Peyer's patch (tissue), 4 donors: ENCODE measurements at regions not wholly inside any gene's neighbourhood (a gene's known extent, or its start where the extent isn't known, plus 50 kb on each side); places are given as distances from the start of the nearest gene placed in this dataset.

Experiments
- DNase-seq, 3 donors: peaks; one replicate each; pipeline ENCODE4 v3.0.0-alpha.2; 2017 to 2019
- H3K27ac ChIP-seq, 4 donors: fragments of 200-600 bp; sonication (generic); one replicate each; pipeline ENCODE4 v1.5.1; 2016 to 2019
- H3K27me3 ChIP-seq, 2 donors: fragments of 200-600 bp; sonication (generic); one replicate each; pipeline ENCODE4 v1.5.1; 2019
- H3K36me3 ChIP-seq, 3 donors: fragments of 200-600 bp; sonication (generic); one replicate each; pipeline ENCODE4 v1.5.1; 2016 to 2019
- H3K4me1 ChIP-seq, 4 donors: fragments of 200-600 bp; sonication (generic); one replicate each; pipeline ENCODE4 v1.5.1; 2016 to 2019
- H3K4me3 ChIP-seq, 4 donors: fragments of 200-600 bp; sonication (generic); 1 replicate in 3 of 4; 2 replicates in 1 of 4; pipeline ENCODE4 v1.5.1; 2016 to 2019; ENCODE audit warnings: mild to moderate bottlenecking in 1 of 4
- H3K9me3 ChIP-seq, 4 donors: fragments of 200-600 bp; sonication (generic); one replicate each; pipeline ENCODE4 v1.5.1; 2016 to 2019; ENCODE audit warnings: mild to moderate bottlenecking in 1 of 4
- CTCF ChIP-seq, 6 experiments: fragments of 450-650 bp in 4 of 6; fragments of 200-600 bp in 2 of 6; sonication (generic) in 1 of 6; IDR thresholded peaks; one replicate each; pipeline ENCODE4 v1.5.1; 2017 to 2019; ENCODE audit warnings: antibody characterized with exemption in 6 of 6, mild to moderate bottlenecking in 3 of 6, moderate library complexity in 1 of 6
- POLR2A ChIP-seq, 2 donors: fragments of 450-650 bp; IDR thresholded peaks; one replicate each; pipeline ENCODE4 v1.5.1; 2017; ENCODE audit warnings: antibody characterized with exemption in 2 of 2, mild to moderate bottlenecking in 2 of 2, moderate library complexity in 2 of 2

DNA sequence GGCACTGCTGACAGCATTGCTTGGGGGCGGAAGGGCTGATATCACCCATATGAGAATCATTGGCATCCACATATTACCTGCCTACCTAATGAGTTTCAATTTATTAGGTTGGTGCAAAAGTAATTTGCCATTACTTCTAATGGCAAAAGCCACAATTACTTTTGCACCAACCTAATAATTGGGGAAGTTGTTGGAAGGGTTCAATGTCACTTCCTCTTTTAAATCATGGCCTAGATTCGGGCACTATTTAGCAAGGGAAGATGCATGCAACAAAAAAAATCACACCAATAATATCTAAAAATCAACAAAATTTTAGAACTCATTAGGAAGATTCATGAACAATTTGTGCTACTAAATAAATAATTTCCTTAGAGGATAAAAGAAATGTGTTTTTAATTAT, 56.0 kb upstream of the AGTR1 start:
- Histone ChIP-seq H3K27me3 (no peaks in the 10 kb centered on the region), H3K9me3 (no peaks in the 10 kb centered on the region), H3K4me1 (no peaks in the 10 kb centered on the region), H3K36me3 (no peaks in the 10 kb centered on the region), H3K27ac (no peak overlapping the region), H3K4me3 (no peak overlapping the region)
- no peak for DNase-seq
- TF ChIP-seq CTCF (IDR thresholded peaks at IDR 0.05) (no peak), POLR2A (IDR thresholded peaks at IDR 0.05) (no peak)

- no peak overlapping the region for H3K4me3 ChIP-seq
- H3K27me3 ChIP-seq: no peaks in the 10 kb centered on the region
- H3K27ac ChIP-seq: no peak overlapping the region
- no peaks in the 10 kb centered on the region for H3K36me3 ChIP-seq
- H3K9me3 ChIP-seq: no peaks in the 10 kb centered on the region
- H3K4me1 ChIP-seq: no peaks in the 10 kb centered on the region
- DNase-seq: no peak
- no peak for TF ChIP-seq POLR2A (IDR thresholded peaks at IDR 0.05)
- TF ChIP-seq CTCF (IDR thresholded peaks at IDR 0.05): no peak
These were observed 55.5 kb upstream of the AGTR1 start for GRCh38 chr3:148642214-148642613.

DNA sequence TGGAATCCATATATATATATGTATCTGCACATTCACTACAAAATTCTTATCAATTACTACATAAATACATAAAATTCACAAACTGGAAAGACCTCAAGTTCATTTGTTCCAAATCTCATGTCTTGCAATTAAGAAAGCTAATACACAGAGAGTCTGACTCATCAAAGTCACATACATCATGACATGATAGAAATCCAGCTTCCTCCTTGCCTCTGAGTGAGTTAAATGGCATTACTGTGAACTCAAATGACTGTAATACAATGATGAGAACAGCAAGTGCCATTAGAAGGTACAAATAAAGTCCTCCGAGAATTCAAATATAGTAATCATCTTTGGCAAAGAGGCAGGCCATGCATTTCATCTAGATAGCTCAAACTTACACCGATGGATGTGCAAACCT, 55.1 kb upstream of the AGTR1 start:
- no peaks in the 10 kb centered on the region for H3K36me3 ChIP-seq
- no peaks in the 10 kb centered on the region for H3K27me3 ChIP-seq
- H3K4me1 ChIP-seq: no peaks in the 10 kb centered on the region
- TF ChIP-seq CTCF (IDR thresholded peaks at IDR 0.05) (no peak), POLR2A (IDR thresholded peaks at IDR 0.05) (no peak)
- H3K4me3 ChIP-seq: no peak overlapping the region
- no peak for DNase-seq
- H3K27ac ChIP-seq: peak overlapping the region in 1 of 4 donors; percentile 2
- no peaks in the 10 kb centered on the region for H3K9me3 ChIP-seq

DNA sequence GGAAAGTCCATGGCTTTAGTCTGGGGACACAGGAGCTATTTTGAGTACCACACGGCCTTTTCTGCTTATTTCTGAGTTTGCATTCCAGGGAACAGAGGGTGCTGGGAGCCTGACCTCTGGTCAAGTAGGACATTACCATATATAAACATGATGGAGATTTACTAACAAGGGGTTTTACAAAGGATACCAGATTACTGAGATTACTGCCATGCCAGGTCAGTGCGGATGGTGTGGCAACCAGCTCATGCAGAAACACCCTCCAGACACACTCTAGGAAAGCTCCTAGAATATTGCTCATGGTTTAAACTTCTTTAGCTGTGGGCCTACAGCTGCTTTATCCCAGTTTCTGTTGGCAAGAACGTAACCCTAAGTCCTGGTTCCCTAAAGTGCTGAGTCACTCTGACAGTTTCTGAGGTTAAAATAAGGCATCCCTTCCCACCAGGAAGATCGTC, 54.3 kb upstream of the AGTR1 start:
- Histone ChIP-seq H3K36me3 (no peaks in the 10 kb centered on the region), H3K4me1 (no peaks in the 10 kb centered on the region), H3K4me3 (no peak overlapping the region), H3K27ac (peak overlapping the region in 1 of 4 donors; percentile 2), H3K9me3 (no peaks in the 10 kb centered on the region), H3K27me3 (no peaks in the 10 kb centered on the region)
- TF ChIP-seq CTCF (IDR thresholded peaks at IDR 0.05): no peak
- no peak for TF ChIP-seq POLR2A (IDR thresholded peaks at IDR 0.05)
- no peak for DNase-seq

GRCh38 chr3:148646126-148646665, 51.5 kb upstream of the AGTR1 start:
- Histone ChIP-seq H3K27ac (no peak overlapping the region), H3K27me3 (no peaks in the 10 kb centered on the region), H3K9me3 (no peaks in the 10 kb centered on the region), H3K36me3 (no peaks in the 10 kb centered on the region), H3K4me1 (no peaks in the 10 kb centered on the region), H3K4me3 (no peak overlapping the region)
- DNase-seq: no peak
- TF ChIP-seq CTCF (IDR thresholded peaks at IDR 0.05): no peak
- no peak for TF ChIP-seq POLR2A (IDR thresholded peaks at IDR 0.05)
